ENCODE measurements at regions not wholly inside any gene's neighbourhood (a gene's known extent, or its start where the extent isn't known, plus 50 kb on each side); places are given as distances from the start of the nearest gene placed in this dataset.

DNA sequence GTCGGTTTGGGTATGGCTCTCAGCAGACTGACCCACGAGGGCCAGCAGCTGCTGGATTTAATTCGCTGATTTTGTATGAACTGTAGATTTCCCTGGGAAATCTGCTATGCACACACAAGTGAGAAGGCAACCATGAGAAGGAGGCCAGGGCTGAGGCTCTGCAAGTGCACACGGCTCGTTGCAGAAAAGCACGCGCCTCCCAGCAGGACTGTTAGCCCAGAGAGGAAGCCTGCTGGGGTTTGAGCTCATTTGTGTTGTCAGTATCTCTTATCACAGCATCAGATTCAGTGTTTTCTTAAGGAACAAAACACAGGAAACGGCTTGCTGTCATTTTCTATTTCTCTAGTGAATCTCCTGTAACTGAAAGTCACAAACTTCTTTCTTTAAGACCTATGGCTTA, 296.2 kb upstream of the FAT1 start:
- Mint-ChIP-seq H3K27ac (no peak overlapping the region), H3K9me3 (no peaks in the 10 kb centered on the region; a peak in 1 of 5 replicates), H3K4me3 (peak overlapping the region in 1 of 2 experiments; percentile 28; a peak in 1 of 5 replicates), H3K36me3 (ENCODE audit: insufficient read depth in 1 of 3, low read depth in 3 of 3) (no peaks in the 10 kb centered on the region), H3K4me1 (peaks cover 15 to 29% of the 10 kb centered on the region in 2 experiments), H3K27me3 (ENCODE audit: low read depth) (peaks cover 14% of the 10 kb centered on the region)
- Histone ChIP-seq H3T11ph (ENCODE audit: low read length) (no peak overlapping the region), H3K56ac (ENCODE audit: insufficient read length, low read depth, low read length) (no peak overlapping the region), H2BK12ac (ENCODE audit: insufficient read length, low read depth, low read length) (no peak overlapping the region), H2BK5ac (ENCODE audit: insufficient read length, low read length) (no peak overlapping the region), H2BK15ac (ENCODE audit: low read depth, low read length) (no peak overlapping the region), H3K4me2 (ENCODE audit: insufficient read depth, insufficient read length, low read length) (no peak overlapping the region), H4K91ac (ENCODE audit: insufficient read length, low read depth, low read length) (no peak overlapping the region), H2BK20ac (ENCODE audit: low read depth, low read length, poor library complexity, severe bottlenecking) (no peak overlapping the region), H3K9me3 (ENCODE audit: control insufficient read depth, low read depth, low read length) (no peaks in the 10 kb centered on the region), H3K18ac (ENCODE audit: insufficient read length, low read depth, low read length) (no peak overlapping the region), H2AFZ (ENCODE audit: low read length) (no peak overlapping the region), H4K5ac (ENCODE audit: insufficient read length, low read depth, low read length) (no peak overlapping the region), H3K27me3 (ENCODE audit: insufficient read depth, low read length) (no peaks in the 10 kb centered on the region), H3K23ac (ENCODE audit: insufficient read length, low read depth, low read length) (no peak overlapping the region), H3K79me2 (ENCODE audit: insufficient read depth, low read length) (no peaks in the 10 kb centered on the region), H3K4me1 (ENCODE audit: insufficient read depth, low read length) (peaks cover 3% of the 10 kb centered on the region; the same call in 1 of the 2 replicates), H2AK5ac (ENCODE audit: insufficient read length, low read length) (no peak overlapping the region), H3K9ac (ENCODE audit: extremely low read depth, insufficient read length, low read length) (no peak overlapping the region), H3K27ac (ENCODE audit: insufficient read length, low read depth, low read length) (no peak overlapping the region), H3K14ac (ENCODE audit: insufficient read depth, low read length) (no peak overlapping the region), H3K4ac (ENCODE audit: low read depth, low read length) (no peak overlapping the region), H4K8ac (replicated peaks; ENCODE audit: insufficient read length, low read depth, low read length) (no peak overlapping the region), H3K23me2 (ENCODE audit: insufficient read length, low read depth, low read length, poor library complexity, severe bottlenecking) (no peaks in the 10 kb centered on the region), H2BK120ac (ENCODE audit: low read depth, low read length, poor library complexity, severe bottlenecking) (no peak overlapping the region), H4K20me1 (ENCODE audit: control insufficient read depth, insufficient read depth, insufficient read length) (no peaks in the 10 kb centered on the region), H3K79me1 (ENCODE audit: insufficient read depth, low read depth, low read length, poor library complexity, severe bottlenecking) (no peaks in the 10 kb centered on the region)
- TF ChIP-seq, protein P1, sequence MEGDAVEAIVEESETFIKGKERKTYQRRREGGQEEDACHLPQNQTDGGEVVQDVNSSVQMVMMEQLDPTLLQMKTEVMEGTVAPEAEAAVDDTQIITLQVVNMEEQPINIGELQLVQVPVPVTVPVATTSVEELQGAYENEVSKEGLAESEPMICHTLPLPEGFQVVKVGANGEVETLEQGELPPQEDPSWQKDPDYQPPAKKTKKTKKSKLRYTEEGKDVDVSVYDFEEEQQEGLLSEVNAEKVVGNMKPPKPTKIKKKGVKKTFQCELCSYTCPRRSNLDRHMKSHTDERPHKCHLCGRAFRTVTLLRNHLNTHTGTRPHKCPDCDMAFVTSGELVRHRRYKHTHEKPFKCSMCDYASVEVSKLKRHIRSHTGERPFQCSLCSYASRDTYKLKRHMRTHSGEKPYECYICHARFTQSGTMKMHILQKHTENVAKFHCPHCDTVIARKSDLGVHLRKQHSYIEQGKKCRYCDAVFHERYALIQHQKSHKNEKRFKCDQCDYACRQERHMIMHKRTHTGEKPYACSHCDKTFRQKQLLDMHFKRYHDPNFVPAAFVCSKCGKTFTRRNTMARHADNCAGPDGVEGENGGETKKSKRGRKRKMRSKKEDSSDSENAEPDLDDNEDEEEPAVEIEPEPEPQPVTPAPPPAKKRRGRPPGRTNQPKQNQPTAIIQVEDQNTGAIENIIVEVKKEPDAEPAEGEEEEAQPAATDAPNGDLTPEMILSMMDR (conservative IDR thresholded peaks at IDR 0.05), result no peak
- WGBS (ENCODE audit: extremely low coverage, insufficient read length, low lambda C conversion rate), result no CpG with 5 or more reads among the region's 8 CpGs
- DNase-seq, result peak; percentile 36
